ENCODE measurements at regions not wholly inside any gene's neighbourhood (a gene's known extent, or its start where the extent isn't known, plus 50 kb on each side); places are given as distances from the start of the nearest gene placed in this dataset.

DNA sequence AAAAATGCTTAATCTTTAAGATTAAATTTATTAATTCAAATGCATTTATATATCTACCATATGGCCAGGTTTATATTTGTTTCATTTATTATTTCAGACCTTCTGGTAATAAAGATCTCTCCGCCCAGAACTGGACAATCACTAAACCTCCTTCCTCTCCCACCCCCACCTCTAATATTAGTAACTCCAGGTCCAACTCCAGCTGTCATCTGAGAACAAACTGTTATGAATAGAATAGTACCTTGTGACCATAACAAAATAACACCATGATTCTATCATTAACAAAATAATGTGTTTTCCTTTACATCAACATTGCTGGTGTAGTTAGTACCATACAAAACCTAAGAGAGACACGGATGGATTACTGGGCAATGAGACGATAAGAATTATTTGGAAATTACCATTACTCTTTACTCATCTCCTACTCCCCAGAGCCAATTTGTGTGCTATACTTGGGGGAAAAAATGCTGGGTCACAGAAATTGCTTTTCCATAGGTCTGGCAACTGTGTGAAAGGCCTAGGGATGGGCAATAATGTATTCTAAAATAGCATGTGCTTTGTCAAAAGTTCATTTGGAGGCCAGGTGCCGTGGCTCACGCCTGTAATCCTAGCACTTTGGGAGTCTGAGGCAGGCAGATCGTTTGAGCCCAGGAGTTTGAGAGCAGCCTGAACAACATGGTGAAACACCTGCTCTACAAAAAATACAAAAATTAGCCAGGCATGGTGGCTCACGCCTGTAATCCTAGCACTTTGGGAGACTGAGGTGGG, 186.1 kb downstream of the ENC1 start:
- TF ChIP-seq, protein P1, sequence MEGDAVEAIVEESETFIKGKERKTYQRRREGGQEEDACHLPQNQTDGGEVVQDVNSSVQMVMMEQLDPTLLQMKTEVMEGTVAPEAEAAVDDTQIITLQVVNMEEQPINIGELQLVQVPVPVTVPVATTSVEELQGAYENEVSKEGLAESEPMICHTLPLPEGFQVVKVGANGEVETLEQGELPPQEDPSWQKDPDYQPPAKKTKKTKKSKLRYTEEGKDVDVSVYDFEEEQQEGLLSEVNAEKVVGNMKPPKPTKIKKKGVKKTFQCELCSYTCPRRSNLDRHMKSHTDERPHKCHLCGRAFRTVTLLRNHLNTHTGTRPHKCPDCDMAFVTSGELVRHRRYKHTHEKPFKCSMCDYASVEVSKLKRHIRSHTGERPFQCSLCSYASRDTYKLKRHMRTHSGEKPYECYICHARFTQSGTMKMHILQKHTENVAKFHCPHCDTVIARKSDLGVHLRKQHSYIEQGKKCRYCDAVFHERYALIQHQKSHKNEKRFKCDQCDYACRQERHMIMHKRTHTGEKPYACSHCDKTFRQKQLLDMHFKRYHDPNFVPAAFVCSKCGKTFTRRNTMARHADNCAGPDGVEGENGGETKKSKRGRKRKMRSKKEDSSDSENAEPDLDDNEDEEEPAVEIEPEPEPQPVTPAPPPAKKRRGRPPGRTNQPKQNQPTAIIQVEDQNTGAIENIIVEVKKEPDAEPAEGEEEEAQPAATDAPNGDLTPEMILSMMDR (conservative IDR thresholded peaks at IDR 0.05; ENCODE audit: low read depth in 2 of 2), result no peak
- TF ChIP-seq EZH2 (IDR thresholded peaks at IDR 0.05; ENCODE audit: low read depth, unreplicated experiment), result no peak

Measured in GM23338 (cell line).